ENCODE measurements at regions not wholly inside any gene's neighbourhood (a gene's known extent, or its start where the extent isn't known, plus 50 kb on each side); places are given as distances from the start of the nearest gene placed in this dataset.
A peak's percentile ranks its signal among the peaks of the same experiment; 100 is the strongest.

DNA sequence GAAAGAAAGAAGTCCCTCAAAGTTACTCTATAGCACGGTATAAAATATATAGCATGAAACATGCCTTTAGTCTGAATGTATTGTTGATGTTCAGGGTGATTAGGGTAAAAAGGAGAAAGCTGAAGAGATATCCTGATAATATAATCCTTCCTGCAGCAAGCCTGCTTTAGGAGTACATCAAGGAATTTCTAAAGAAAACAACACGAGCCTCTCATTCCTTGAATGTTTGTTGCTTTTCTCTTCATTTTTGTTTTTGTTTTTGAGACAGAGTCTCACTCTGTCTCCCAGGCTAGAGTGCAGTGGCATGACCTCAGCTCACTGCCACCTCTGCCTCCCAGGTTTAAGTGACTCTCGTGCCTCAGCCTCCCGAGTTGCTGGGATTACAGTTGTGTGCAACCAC lies 79.1 kb downstream of the CD164 start:
- intact Hi-C loops (cut with micrococcal nuclease) (no loop called here), in situ Hi-C loops (cut with MboI) (no loop called here)
- 22% methylated on average over 4 of the region's 4 CpGs for WGBS (ENCODE audit: insufficient coverage, low coverage, missing lambda C conversion rate)
- no peaks in the 10 kb centered on the region for H3K36me3 ChIP-seq (ENCODE audit: control insufficient read depth, insufficient read depth, low read length)
- ATAC-seq: no peak
- no peaks in the 10 kb centered on the region for H3K9me3 ChIP-seq (replicated peaks; ENCODE audit: control insufficient read depth, insufficient read depth, low read depth, low read length)
- ChIA-PET POLR2A (interaction anchor here (0.6 to 1.6 kb wide), 3 partner anchors 13 to 37 kb away, joined by 3 read pairs; no protein-coding TSS in a partner anchor), CTCF (ENCODE audit: low intra/inter-chr PET ratio) (no interaction called here)
- H3K4me3 ChIP-seq: no peak overlapping the region
- DNase-seq (ENCODE audit: extremely low read depth in 1 of 4, low spot score in 3 of 4): no peak
- peaks cover 45 to 98% of the 10 kb centered on the region in 2 experiments for H3K4me1 ChIP-seq (replicated peaks in 1 of 2; ENCODE audit: control insufficient read depth in 2 of 2, insufficient read depth in 2 of 2, low read length in 2 of 2)
- H3K27ac ChIP-seq (ENCODE audit: extremely low read depth, low read depth, low read length): peak overlapping the region; percentile 90
- no TSS peak for BruUV-seq (replicated peaks)
- no peaks in the 10 kb centered on the region for H3K9me1 ChIP-seq (ENCODE audit: control insufficient read depth, insufficient read depth, low read length)
- H3K4me2 ChIP-seq (ENCODE audit: insufficient read depth, low read length): peak overlapping the region; percentile 72; the same call in 1 of the 2 replicates
- no peaks in the 10 kb centered on the region for H3K27me3 ChIP-seq (ENCODE audit: control insufficient read depth in 2 of 2, insufficient read depth in 2 of 2, low read length in 2 of 2)
- FAIRE-seq: no peak
- H4K20me1 ChIP-seq (replicated peaks; ENCODE audit: control insufficient read depth, insufficient read depth, low read length): no peaks in the 10 kb centered on the region
- no peaks in the 10 kb centered on the region for H3K79me2 ChIP-seq (ENCODE audit: control insufficient read depth, insufficient read depth, low read length)
- peak overlapping the region; percentile 71; the same call in 1 of the 2 replicates for H2AFZ ChIP-seq (ENCODE audit: low read depth, low read length)
- peak overlapping the region in 1 of 2 experiments; percentile 58; a peak in 2 of 4 replicates for H3K9ac ChIP-seq (ENCODE audit: insufficient read depth in 1 of 2, low read depth in 2 of 2, low read length in 2 of 2)
- TF ChIP-seq, protein P1, sequence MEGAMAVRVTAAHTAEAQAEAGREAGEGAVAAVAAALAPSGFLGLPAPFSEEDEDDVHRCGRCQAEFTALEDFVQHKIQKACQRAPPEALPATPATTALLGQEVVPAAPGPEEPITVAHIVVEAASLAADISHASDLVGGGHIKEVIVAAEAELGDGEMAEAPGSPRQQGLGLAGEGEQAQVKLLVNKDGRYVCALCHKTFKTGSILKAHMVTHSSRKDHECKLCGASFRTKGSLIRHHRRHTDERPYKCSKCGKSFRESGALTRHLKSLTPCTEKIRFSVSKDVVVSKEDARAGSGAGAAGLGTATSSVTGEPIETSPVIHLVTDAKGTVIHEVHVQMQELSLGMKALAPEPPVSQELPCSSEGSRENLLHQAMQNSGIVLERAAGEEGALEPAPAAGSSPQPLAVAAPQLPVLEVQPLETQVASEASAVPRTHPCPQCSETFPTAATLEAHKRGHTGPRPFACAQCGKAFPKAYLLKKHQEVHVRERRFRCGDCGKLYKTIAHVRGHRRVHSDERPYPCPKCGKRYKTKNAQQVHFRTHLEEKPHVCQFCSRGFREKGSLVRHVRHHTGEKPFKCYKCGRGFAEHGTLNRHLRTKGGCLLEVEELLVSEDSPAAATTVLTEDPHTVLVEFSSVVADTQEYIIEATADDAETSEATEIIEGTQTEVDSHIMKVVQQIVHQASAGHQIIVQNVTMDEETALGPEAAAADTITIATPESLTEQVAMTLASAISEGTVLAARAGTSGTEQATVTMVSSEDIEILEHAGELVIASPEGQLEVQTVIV (CRISPR knock-in tag; IDR thresholded peaks at IDR 0.05; ENCODE audit: borderline replicate concordance): 0 out of 2 replicates have a peak, but pooled peaks have one; percentile 15
- TF ChIP-seq BCL6 (CRISPR knock-in tag; IDR thresholded peaks at IDR 0.05) (no peak), ZFX (CRISPR knock-in tag; IDR thresholded peaks at IDR 0.05) (no peak), ZNF444 (CRISPR knock-in tag; IDR thresholded peaks at IDR 0.05) (no peak)
- TF ChIP-seq, protein P2, sequence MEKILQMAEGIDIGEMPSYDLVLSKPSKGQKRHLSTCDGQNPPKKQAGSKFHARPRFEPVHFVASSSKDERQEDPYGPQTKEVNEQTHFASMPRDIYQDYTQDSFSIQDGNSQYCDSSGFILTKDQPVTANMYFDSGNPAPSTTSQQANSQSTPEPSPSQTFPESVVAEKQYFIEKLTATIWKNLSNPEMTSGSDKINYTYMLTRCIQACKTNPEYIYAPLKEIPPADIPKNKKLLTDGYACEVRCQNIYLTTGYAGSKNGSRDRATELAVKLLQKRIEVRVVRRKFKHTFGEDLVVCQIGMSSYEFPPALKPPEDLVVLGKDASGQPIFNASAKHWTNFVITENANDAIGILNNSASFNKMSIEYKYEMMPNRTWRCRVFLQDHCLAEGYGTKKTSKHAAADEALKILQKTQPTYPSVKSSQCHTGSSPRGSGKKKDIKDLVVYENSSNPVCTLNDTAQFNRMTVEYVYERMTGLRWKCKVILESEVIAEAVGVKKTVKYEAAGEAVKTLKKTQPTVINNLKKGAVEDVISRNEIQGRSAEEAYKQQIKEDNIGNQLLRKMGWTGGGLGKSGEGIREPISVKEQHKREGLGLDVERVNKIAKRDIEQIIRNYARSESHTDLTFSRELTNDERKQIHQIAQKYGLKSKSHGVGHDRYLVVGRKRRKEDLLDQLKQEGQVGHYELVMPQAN (IDR thresholded peaks at IDR 0.05; ENCODE audit: borderline replicate concordance): no peak
- TF ChIP-seq, protein P3, sequence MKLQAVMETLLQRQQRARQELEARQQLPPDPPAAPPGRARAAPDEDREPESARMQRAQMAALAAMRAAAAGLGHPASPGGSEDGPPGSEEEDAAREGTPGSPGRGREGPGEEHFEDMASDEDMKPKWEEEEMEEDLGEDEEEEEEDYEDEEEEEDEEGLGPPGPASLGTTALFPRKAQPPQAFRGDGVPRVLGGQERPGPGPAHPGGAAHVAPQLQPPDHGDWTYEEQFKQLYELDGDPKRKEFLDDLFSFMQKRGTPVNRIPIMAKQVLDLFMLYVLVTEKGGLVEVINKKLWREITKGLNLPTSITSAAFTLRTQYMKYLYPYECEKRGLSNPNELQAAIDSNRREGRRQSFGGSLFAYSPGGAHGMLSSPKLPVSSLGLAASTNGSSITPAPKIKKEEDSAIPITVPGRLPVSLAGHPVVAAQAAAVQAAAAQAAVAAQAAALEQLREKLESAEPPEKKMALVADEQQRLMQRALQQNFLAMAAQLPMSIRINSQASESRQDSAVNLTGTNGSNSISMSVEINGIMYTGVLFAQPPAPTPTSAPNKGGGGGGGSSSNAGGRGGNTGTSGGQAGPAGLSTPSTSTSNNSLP (IDR thresholded peaks at IDR 0.05; ENCODE audit: borderline replicate concordance, low read depth, low read length): no peak

All from K562 (cell line).